Mesenchymal stem cell (in vitro differentiated cells and primary cell): ENCODE measurements at regions not wholly inside any gene's neighbourhood (a gene's known extent, or its start where the extent isn't known, plus 50 kb on each side); places are given as distances from the start of the nearest gene placed in this dataset.

ENCODE experiments used
- DNase-seq: peaks from one replicate; pipeline ENCODE4 v3.0.0-alpha.2; 2013
- H2AFZ ChIP-seq: one replicate; pipeline ENCODE4 v1.6.1; 2013; ENCODE audit warnings: low read depth, mild to moderate bottlenecking, control low read depth, inconsistent platforms, low read length, moderate library complexity
- H2AK5ac ChIP-seq: 2 replicates; pipeline ENCODE4 v1.6.1; 2013; ENCODE audit warnings: low read length, moderate library complexity, mild to moderate bottlenecking, inconsistent platforms; ENCODE audit not compliant: severe bottlenecking
- H2BK120ac ChIP-seq: one replicate; pipeline ENCODE4 v1.6.1; 2013; ENCODE audit warnings: low read depth, mild to moderate bottlenecking, inconsistent platforms, low read length, moderate library complexity
- H2BK12ac ChIP-seq, 2 experiments: one replicate each; pipeline ENCODE4 v1.6.1; 2013; ENCODE audit warnings: inconsistent platforms in 2 of 2, low read length in 2 of 2, mild to moderate bottlenecking in 2 of 2, moderate library complexity in 2 of 2, control low read depth in 1 of 2
- H2BK15ac ChIP-seq: one replicate; pipeline ENCODE4 v1.6.1; 2013; ENCODE audit warnings: mild to moderate bottlenecking, low read depth, inconsistent platforms; ENCODE audit not compliant: poor library complexity, severe bottlenecking
- H2BK5ac ChIP-seq: 2 replicates; pipeline ENCODE4 v1.6.1; 2013; ENCODE audit warnings: low read depth, mild to moderate bottlenecking, low read length, control low read depth, inconsistent platforms; ENCODE audit not compliant: poor library complexity, severe bottlenecking
- H3K14ac ChIP-seq, 2 experiments: one replicate each; pipeline ENCODE4 v1.6.1; 2013; ENCODE audit warnings: inconsistent platforms in 2 of 2, low read length in 2 of 2, control low read depth in 1 of 2, mild to moderate bottlenecking in 1 of 2, moderate library complexity in 1 of 2
- H3K18ac ChIP-seq, 2 experiments: one replicate each; pipeline ENCODE4 v1.6.1; 2013; ENCODE audit warnings: inconsistent platforms in 2 of 2, low read length in 2 of 2, control low read depth in 1 of 2, low read depth in 1 of 2, mild to moderate bottlenecking in 1 of 2
- H3K23ac ChIP-seq, 2 experiments: one replicate each; pipeline ENCODE4 v1.6.1; 2013; ENCODE audit warnings: inconsistent platforms in 2 of 2, low read length in 2 of 2, mild to moderate bottlenecking in 2 of 2, moderate library complexity in 2 of 2, control low read depth in 1 of 2
- H3K27ac ChIP-seq: 2 replicates; pipeline ENCODE4 v1.5.1; 2013; ENCODE audit warnings: mild to moderate bottlenecking, moderate library complexity, low read length, control low read depth, inconsistent platforms; ENCODE audit not compliant: poor library complexity, severe bottlenecking
- H3K27me3 ChIP-seq, 2 experiments: 2 replicates each; pipeline versions ENCODE4 v1.6.1 to v1.7.0; 2013; ENCODE audit warnings: low read length in 2 of 2, mild to moderate bottlenecking in 2 of 2, moderate library complexity in 2 of 2, control low read depth in 1 of 2, inconsistent platforms in 1 of 2; ENCODE audit not compliant: control insufficient read depth in 1 of 2, insufficient read depth in 1 of 2
- H3K36me3 ChIP-seq, 2 experiments: 2 replicates each; pipeline versions ENCODE4 v1.6.1 to v1.7.0; 2013; ENCODE audit warnings: low read length in 2 of 2, control low read depth in 1 of 2, inconsistent platforms in 1 of 2, low read depth in 1 of 2, mild to moderate bottlenecking in 1 of 2; ENCODE audit not compliant: insufficient read depth in 2 of 2, control insufficient read depth in 1 of 2
- H3K4ac ChIP-seq, 2 experiments: one replicate each; pipeline ENCODE4 v1.6.1; 2013; ENCODE audit warnings: inconsistent platforms in 2 of 2, low read length in 2 of 2, mild to moderate bottlenecking in 2 of 2, moderate library complexity in 2 of 2, control low read depth in 1 of 2, low read depth in 1 of 2
- H3K4me1 ChIP-seq: 2 replicates; pipeline ENCODE4 v1.6.1; 2013; ENCODE audit warnings: low read depth, low read length, control low read depth; ENCODE audit not compliant: control insufficient read depth, insufficient read depth
- H3K4me2 ChIP-seq: 2 replicates; pipeline ENCODE4 v1.6.1; 2013; ENCODE audit warnings: low read length, mild to moderate bottlenecking, inconsistent platforms; ENCODE audit not compliant: poor library complexity, severe bottlenecking
- H3K4me3 ChIP-seq, 2 experiments: 2 replicates each; pipeline versions ENCODE4 v1.5.1 to v1.7.0; 2013; ENCODE audit warnings: low read length in 2 of 2, mild to moderate bottlenecking in 2 of 2, control low read depth in 1 of 2, low read depth in 1 of 2; ENCODE audit not compliant: insufficient read depth in 1 of 2
- H3K79me1 ChIP-seq: replicated peaks from 2 replicates; pipeline ENCODE4 v1.6.1; 2013; ENCODE audit warnings: mild to moderate bottlenecking, control low read depth, low read length, inconsistent platforms; ENCODE audit not compliant: poor library complexity, severe bottlenecking
- H3K9ac ChIP-seq: 2 replicates; pipeline ENCODE4 v1.7.0; 2013; ENCODE audit warnings: mild to moderate bottlenecking, low read length, moderate library complexity
- H3K9me3 ChIP-seq: 2 replicates; pipeline ENCODE4 v1.7.0; 2013; ENCODE audit warnings: mild to moderate bottlenecking, low read length; ENCODE audit not compliant: control insufficient read depth
- H4K8ac ChIP-seq: one replicate; pipeline ENCODE4 v1.6.1; 2013; ENCODE audit warnings: inconsistent platforms, mild to moderate bottlenecking, low read length, moderate library complexity
- H4K91ac ChIP-seq: one replicate; pipeline ENCODE4 v1.6.1; 2013; ENCODE audit warnings: mild to moderate bottlenecking, low read length, inconsistent platforms
- WGBS: methylation state at CpG from one replicate; pipeline ENCODE4 v1.1.7; 2013; ENCODE audit warnings: mixed read lengths; 5-methylcytosine and 5-hydroxymethylcytosine counted together

DNA sequence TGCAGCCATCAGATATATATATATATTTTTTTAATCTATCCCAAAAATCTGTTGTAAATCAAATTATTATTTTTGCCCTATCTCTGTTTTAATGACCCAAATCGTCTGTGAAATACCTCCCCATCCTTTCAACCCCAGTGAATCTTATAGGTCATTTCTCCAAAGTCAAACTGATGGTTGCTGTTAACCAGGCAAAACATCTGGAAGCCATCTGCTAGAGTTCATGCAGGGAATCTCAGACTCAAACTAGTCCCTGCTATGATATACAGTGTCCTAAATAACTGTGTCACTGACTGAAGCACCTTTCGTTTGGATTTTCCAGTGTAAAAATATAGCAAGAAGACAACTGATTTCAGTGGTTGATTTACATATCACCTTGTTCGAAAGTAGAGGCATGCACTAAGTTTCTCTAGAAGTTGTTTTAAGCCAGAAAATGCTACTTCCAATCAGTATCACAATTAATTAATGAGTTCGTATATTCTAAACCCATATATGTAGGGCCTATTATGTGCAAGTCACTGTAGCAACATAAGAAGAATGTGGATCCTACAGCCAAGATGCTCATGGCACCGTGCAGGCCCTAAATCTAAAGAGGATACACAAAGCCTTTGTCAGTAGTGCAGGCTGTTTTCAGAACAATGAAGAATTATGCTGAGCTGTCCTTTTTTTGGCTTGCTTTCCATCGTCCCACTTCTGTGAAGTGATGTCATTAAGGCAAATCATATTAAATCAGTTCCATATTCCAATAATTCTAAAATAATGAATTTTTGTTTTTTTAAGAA, 566.0 kb downstream of the STK39 start:
- Histone ChIP-seq H3K79me1 (no peaks in the 10 kb centered on the region), H3K18ac (no peak overlapping the region), H3K4me2 (no peak overlapping the region), H3K4ac (no peak overlapping the region), H3K9ac (no peak overlapping the region), H3K36me3 (no peaks in the 10 kb centered on the region), H2BK12ac (no peak overlapping the region), H2AFZ (no peak overlapping the region), H3K9me3 (no peaks in the 10 kb centered on the region), H3K4me1 (peaks cover 4% of the 10 kb centered on the region), H2BK15ac (no peak overlapping the region), H2BK120ac (no peak overlapping the region), H3K14ac (no peak overlapping the region), H4K8ac (no peak overlapping the region), H3K23ac (no peak overlapping the region), H4K91ac (no peak overlapping the region), H3K27ac (no peak overlapping the region), H3K27me3 (no peaks in the 10 kb centered on the region), H2BK5ac (no peak overlapping the region), H2AK5ac (no peak overlapping the region), H3K4me3 (no peak overlapping the region)
- whole genome bisulfite sequencing = 63% methylated on average over 2 of the region's 6 CpGs
- DNase-seq = no peak

DNA sequence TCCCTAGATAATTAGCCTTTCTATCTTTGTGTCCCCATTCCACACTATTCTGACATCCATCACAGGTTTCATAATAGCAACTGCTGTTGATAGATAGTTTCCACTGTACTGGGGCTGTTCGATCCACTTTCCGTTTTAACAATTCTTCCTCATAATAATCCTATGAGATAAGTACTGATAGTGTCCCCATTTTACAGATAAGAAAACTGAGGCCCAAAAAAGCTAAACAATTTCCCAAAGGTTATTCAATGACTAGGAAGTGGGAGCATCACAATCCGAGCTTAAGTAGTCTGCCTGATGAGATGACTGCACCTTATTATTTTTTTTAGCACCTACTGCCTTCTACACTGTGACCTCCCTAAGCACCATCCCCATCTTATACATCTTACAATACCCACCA, 569.2 kb downstream of the STK39 start:
- H4K8ac ChIP-seq = no peak overlapping the region
- H2AFZ ChIP-seq = no peak overlapping the region
- H3K27ac ChIP-seq = no peak overlapping the region
- H3K9me3 ChIP-seq = no peaks in the 10 kb centered on the region
- H3K18ac ChIP-seq = no peak overlapping the region
- H3K4me2 ChIP-seq = no peak overlapping the region
- H3K9ac ChIP-seq = no peak overlapping the region
- no peaks in the 10 kb centered on the region for H3K36me3 ChIP-seq
- H3K27me3 ChIP-seq = no peaks in the 10 kb centered on the region
- H3K4ac ChIP-seq = no peak overlapping the region
- 93% methylated on average over 1 of the region's 3 CpGs for WGBS
- no peak overlapping the region for H2BK5ac ChIP-seq
- no peak overlapping the region for H2BK15ac ChIP-seq
- H3K23ac ChIP-seq = no peak overlapping the region
- H2BK12ac ChIP-seq = no peak overlapping the region
- no peaks in the 10 kb centered on the region for H3K4me1 ChIP-seq
- no peak overlapping the region for H2AK5ac ChIP-seq
- H3K79me1 ChIP-seq = no peaks in the 10 kb centered on the region
- no peak overlapping the region for H4K91ac ChIP-seq
- H3K14ac ChIP-seq = no peak overlapping the region
- no peak overlapping the region for H2BK120ac ChIP-seq
- DNase-seq = no peak
- H3K4me3 ChIP-seq = no peak overlapping the region

- no peak overlapping the region for H2BK120ac ChIP-seq
- no peak overlapping the region for H3K23ac ChIP-seq
- H3K36me3 ChIP-seq = no peaks in the 10 kb centered on the region
- no peak overlapping the region for H2AFZ ChIP-seq
- no peak overlapping the region for H3K14ac ChIP-seq
- H3K4me3 ChIP-seq = no peak overlapping the region
- DNase-seq = no peak
- H2AK5ac ChIP-seq = no peak overlapping the region
- H2BK5ac ChIP-seq = no peak overlapping the region
- no peak overlapping the region for H4K91ac ChIP-seq
- no peaks in the 10 kb centered on the region for H3K4me1 ChIP-seq
- no peak overlapping the region for H3K9ac ChIP-seq
- H2BK12ac ChIP-seq = no peak overlapping the region
- H2BK15ac ChIP-seq = no peak overlapping the region
- peaks cover 11% of the 10 kb centered on the region for H3K9me3 ChIP-seq
- H4K8ac ChIP-seq = no peak overlapping the region
- H3K4me2 ChIP-seq = no peak overlapping the region
- H3K27ac ChIP-seq = no peak overlapping the region
- no peaks in the 10 kb centered on the region for H3K27me3 ChIP-seq
- no peaks in the 10 kb centered on the region for H3K79me1 ChIP-seq
- 87% methylated on average over 6 of the region's 6 CpGs for WGBS
- no peak overlapping the region for H3K4ac ChIP-seq
- H3K18ac ChIP-seq = no peak overlapping the region
Measured at GRCh38 chr2:167675906-167676305, 571.5 kb downstream of the STK39 start.

DNA sequence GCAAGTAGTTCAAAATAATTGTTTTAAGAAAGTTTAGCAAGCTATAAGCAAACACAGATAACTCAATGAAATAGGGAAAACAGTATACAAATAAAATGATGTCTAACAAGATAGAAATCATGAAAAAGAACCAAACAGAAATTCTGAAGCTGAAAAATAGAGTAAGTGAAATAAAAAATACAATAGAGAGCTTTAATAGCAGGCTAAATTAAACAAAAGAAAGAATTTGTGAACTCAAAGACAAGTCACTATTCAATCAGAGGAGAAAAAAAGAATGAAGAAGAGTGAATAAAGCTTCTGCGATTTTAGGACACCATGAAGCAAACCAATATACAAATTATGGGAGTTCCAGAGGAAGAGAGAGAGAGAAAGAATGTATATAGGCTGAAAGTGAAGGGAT, 576.8 kb downstream of the STK39 start:
- Histone ChIP-seq H2BK5ac (no peak overlapping the region), H3K4me3 (no peak overlapping the region), H3K27me3 (no peaks in the 10 kb centered on the region), H3K9ac (no peak overlapping the region), H3K4me1 (no peaks in the 10 kb centered on the region), H4K8ac (no peak overlapping the region), H3K14ac (no peak overlapping the region), H2BK15ac (no peak overlapping the region), H3K27ac (no peak overlapping the region), H3K79me1 (no peaks in the 10 kb centered on the region), H2AK5ac (no peak overlapping the region), H3K36me3 (no peaks in the 10 kb centered on the region), H3K23ac (no peak overlapping the region), H3K18ac (no peak overlapping the region), H3K4me2 (no peak overlapping the region), H2BK12ac (no peak overlapping the region), H3K4ac (no peak overlapping the region), H4K91ac (no peak overlapping the region), H3K9me3 (peaks cover 33% of the 10 kb centered on the region), H2AFZ (no peak overlapping the region), H2BK120ac (no peak overlapping the region)
- DNase-seq = no peak
- WGBS = no CpG with 5 or more reads among the region's 1 CpG
